ENCODE measurements at regions not wholly inside any gene's neighbourhood (a gene's known extent, or its start where the extent isn't known, plus 50 kb on each side); places are given as distances from the start of the nearest gene placed in this dataset.

GRCh38 chr1:56390232-56390867 lies 189.0 kb downstream of the PLPP3 start:
- no peaks in the 10 kb centered on the region for H3K9me3 Mint-ChIP-seq (ENCODE audit: unreplicated experiment)
- H3K27ac Mint-ChIP-seq (ENCODE audit: unreplicated experiment), result no peak overlapping the region
- TF ChIP-seq CTCF (IDR thresholded peaks at IDR 0.05; ENCODE audit: partially characterized antibody, unreplicated experiment), result no peak
- DNase-seq, result peak; percentile 43
- no peak overlapping the region for H3K4me3 Mint-ChIP-seq (ENCODE audit: unreplicated experiment)
- no peaks in the 10 kb centered on the region for H3K27me3 Mint-ChIP-seq (ENCODE audit: unreplicated experiment)
- H3K4me1 Mint-ChIP-seq (ENCODE audit: low read depth, unreplicated experiment), result peaks cover 4% of the 10 kb centered on the region
- no peaks in the 10 kb centered on the region for H3K36me3 Mint-ChIP-seq (ENCODE audit: unreplicated experiment)

- Mint-ChIP-seq H3K4me1 (ENCODE audit: low read depth, unreplicated experiment) (peaks cover 4% of the 10 kb centered on the region), H3K4me3 (ENCODE audit: unreplicated experiment) (no peak overlapping the region), H3K9me3 (ENCODE audit: unreplicated experiment) (no peaks in the 10 kb centered on the region), H3K27ac (ENCODE audit: unreplicated experiment) (no peak overlapping the region), H3K27me3 (ENCODE audit: unreplicated experiment) (no peaks in the 10 kb centered on the region), H3K36me3 (ENCODE audit: unreplicated experiment) (no peaks in the 10 kb centered on the region)
- no peak for DNase-seq
- TF ChIP-seq CTCF (IDR thresholded peaks at IDR 0.05; ENCODE audit: partially characterized antibody, unreplicated experiment), result no peak
These were observed 189.6 kb downstream of the PLPP3 start for GRCh38 chr1:56389813-56390212.

- H3K36me3 Mint-ChIP-seq (ENCODE audit: unreplicated experiment), result no peaks in the 10 kb centered on the region
- no peaks in the 10 kb centered on the region for H3K9me3 Mint-ChIP-seq (ENCODE audit: unreplicated experiment)
- no peak overlapping the region for H3K4me3 Mint-ChIP-seq (ENCODE audit: unreplicated experiment)
- H3K4me1 Mint-ChIP-seq (ENCODE audit: low read depth, unreplicated experiment), result peaks cover 10% of the 10 kb centered on the region
- H3K27ac Mint-ChIP-seq (ENCODE audit: unreplicated experiment), result no peak overlapping the region
- no peaks in the 10 kb centered on the region for H3K27me3 Mint-ChIP-seq (ENCODE audit: unreplicated experiment)
- no peak for TF ChIP-seq CTCF (IDR thresholded peaks at IDR 0.05; ENCODE audit: partially characterized antibody, unreplicated experiment)
- no peak for DNase-seq
These were observed 192.2 kb downstream of the PLPP3 start for GRCh38 chr1:56387071-56387740.

GRCh38 chr1:56385314-56385713 lies 194.0 kb downstream of the PLPP3 start:
- H3K9me3 Mint-ChIP-seq (ENCODE audit: unreplicated experiment), result no peaks in the 10 kb centered on the region
- TF ChIP-seq CTCF (IDR thresholded peaks at IDR 0.05; ENCODE audit: partially characterized antibody, unreplicated experiment), result no peak
- peaks cover 7% of the 10 kb centered on the region for H3K4me1 Mint-ChIP-seq (ENCODE audit: low read depth, unreplicated experiment)
- no peak overlapping the region for H3K4me3 Mint-ChIP-seq (ENCODE audit: unreplicated experiment)
- no peaks in the 10 kb centered on the region for H3K27me3 Mint-ChIP-seq (ENCODE audit: unreplicated experiment)
- H3K36me3 Mint-ChIP-seq (ENCODE audit: unreplicated experiment), result no peaks in the 10 kb centered on the region
- no peak for DNase-seq
- H3K27ac Mint-ChIP-seq (ENCODE audit: unreplicated experiment), result no peak overlapping the region

- no peak for TF ChIP-seq CTCF (IDR thresholded peaks at IDR 0.05; ENCODE audit: partially characterized antibody, unreplicated experiment)
- H3K36me3 Mint-ChIP-seq (ENCODE audit: unreplicated experiment), result no peaks in the 10 kb centered on the region
- H3K27ac Mint-ChIP-seq (ENCODE audit: unreplicated experiment), result no peak overlapping the region
- H3K27me3 Mint-ChIP-seq (ENCODE audit: unreplicated experiment), result no peaks in the 10 kb centered on the region
- no peaks in the 10 kb centered on the region for H3K9me3 Mint-ChIP-seq (ENCODE audit: unreplicated experiment)
- H3K4me3 Mint-ChIP-seq (ENCODE audit: unreplicated experiment), result no peak overlapping the region
- no peak for DNase-seq
- H3K4me1 Mint-ChIP-seq (ENCODE audit: low read depth, unreplicated experiment), result peaks cover 7% of the 10 kb centered on the region
These were observed 196.4 kb downstream of the PLPP3 start for GRCh38 chr1:56382929-56383328.

All from glutamatergic neuron (in vitro differentiated cells).